BLaER1 treated with 17β-estradiol and CSF1 and Interleukin-3, amounts not matched to agents 10 nM and 100 nM (cell line): ENCODE measurements at regions not wholly inside any gene's neighbourhood (a gene's known extent, or its start where the extent isn't known, plus 50 kb on each side); places are given as distances from the start of the nearest gene placed in this dataset.

Experiments
- H3K27ac ChIP-seq, 11 experiments: shearing (Covaris generic); formaldehyde crosslinking; 2 replicates each; pipeline ENCODE4 v1.8.1; 2022
- H3K27me3 ChIP-seq, 11 experiments: shearing (Covaris generic); formaldehyde crosslinking; 2 replicates each; pipeline ENCODE4 v1.8.1; 2022
- H3K36me3 ChIP-seq, 11 experiments: shearing (Covaris generic); formaldehyde crosslinking; 2 replicates each; pipeline ENCODE4 v1.8.1; 2022
- H3K4me1 ChIP-seq, 10 experiments: shearing (Covaris generic); formaldehyde crosslinking; 2 replicates each; pipeline ENCODE4 v1.8.1; 2022
- H3K4me2 ChIP-seq, 11 experiments: shearing (Covaris generic); formaldehyde crosslinking; 2 replicates each; pipeline ENCODE4 v1.8.1; 2022
- H3K4me3 ChIP-seq, 10 experiments: shearing (Covaris generic); formaldehyde crosslinking; 2 replicates each; pipeline ENCODE4 v1.8.1; 2022
- H3K9ac ChIP-seq, 11 experiments: shearing (Covaris generic); formaldehyde crosslinking; 2 replicates each; pipeline ENCODE4 v1.8.1; 2022
- H3K9me3 ChIP-seq, 11 experiments: shearing (Covaris generic); formaldehyde crosslinking; replicated peaks in 1 of 11; 2 replicates each; pipeline ENCODE4 v1.8.1; 2022
- H4K20me1 ChIP-seq, 11 experiments: shearing (Covaris generic); formaldehyde crosslinking; 2 replicates each; pipeline ENCODE4 v1.8.1; 2022
- Cebpa-rat ChIP-seq, 11 experiments: shearing (Covaris generic); IDR thresholded peaks; 2 replicates each; pipeline ENCODE4 v1.8.1; 2022

- Histone ChIP-seq H3K27ac (peak overlapping the region in 8 of 11 experiments; percentile 42 to 69 (median 62); a peak in 16 of 22 replicates), H3K36me3 (no peaks in the 10 kb centered on the region), H3K4me1 (peaks cover 10 to 21% (median 14%) of the 10 kb centered on the region in 10 experiments), H4K20me1 (no peaks in the 10 kb centered on the region), H3K4me3 (no peak overlapping the region; a peak in 1 of 20 replicates), H3K27me3 (no peaks in the 10 kb centered on the region), H3K9ac (peak overlapping the region in 2 of 11 experiments; percentile 10 to 29; a peak in 1 of 22 replicates), H3K9me3 (peaks cover 17 to 27% (median 24%) of the 10 kb centered on the region in 11 experiments), H3K4me2 (peak overlapping the region; percentile 43 to 75 (median 64))
- TF ChIP-seq Cebpa-rat (IDR thresholded peaks at IDR 0.05) = peak in 2 of 11 experiments; percentile 27 to 46; a peak in 3 of 22 replicates
Observed at GRCh38 chr15:94070356-94071295, 160.7 kb upstream of the MCTP2 start.

GRCh38 chr15:94069844-94070243 is 161.5 kb upstream of the MCTP2 start:
- Histone ChIP-seq H3K36me3 (no peaks in the 10 kb centered on the region), H3K9me3 (peaks cover 17 to 27% (median 24%) of the 10 kb centered on the region in 11 experiments), H3K4me2 (peak overlapping the region in 10 of 11 experiments; percentile 43 to 75 (median 62); a peak in 15 of 22 replicates), H3K4me1 (peaks cover 10 to 16% (median 14%) of the 10 kb centered on the region in 10 experiments), H3K27ac (peak overlapping the region in 5 of 11 experiments; percentile 0 to 69 (median 51); a peak in 5 of 22 replicates), H4K20me1 (no peaks in the 10 kb centered on the region), H3K4me3 (no peak overlapping the region), H3K27me3 (no peaks in the 10 kb centered on the region), H3K9ac (no peak overlapping the region)
- no peak for TF ChIP-seq Cebpa-rat (IDR thresholded peaks at IDR 0.05)

GRCh38 chr15:94066811-94067210 is 164.6 kb upstream of the MCTP2 start:
- Histone ChIP-seq H4K20me1 (no peaks in the 10 kb centered on the region), H3K27me3 (no peaks in the 10 kb centered on the region), H3K4me1 (peaks cover 10 to 16% (median 14%) of the 10 kb centered on the region in 10 experiments), H3K9ac (no peak overlapping the region), H3K4me3 (no peak overlapping the region), H3K36me3 (no peaks in the 10 kb centered on the region), H3K4me2 (no peak overlapping the region), H3K9me3 (peaks cover 17 to 27% (median 24%) of the 10 kb centered on the region in 11 experiments), H3K27ac (no peak overlapping the region)
- TF ChIP-seq Cebpa-rat (IDR thresholded peaks at IDR 0.05) = no peak

- H4K20me1 ChIP-seq = no peaks in the 10 kb centered on the region
- no peaks in the 10 kb centered on the region for H3K36me3 ChIP-seq
- TF ChIP-seq Cebpa-rat (IDR thresholded peaks at IDR 0.05) = no peak
- no peak overlapping the region for H3K4me3 ChIP-seq
- H3K27me3 ChIP-seq = no peaks in the 10 kb centered on the region
- peaks cover 17 to 27% (median 24%) of the 10 kb centered on the region in 11 experiments for H3K9me3 ChIP-seq
- no peak overlapping the region for H3K27ac ChIP-seq
- no peak overlapping the region for H3K4me2 ChIP-seq
- H3K9ac ChIP-seq = no peak overlapping the region
- H3K4me1 ChIP-seq = peaks cover 9 to 14% (median 12%) of the 10 kb centered on the region in 10 experiments
Observed at GRCh38 chr15:94066046-94066445, 165.3 kb upstream of the MCTP2 start.

GRCh38 chr15:94064676-94065313 is 166.6 kb upstream of the MCTP2 start:
- Histone ChIP-seq H3K27me3 (no peaks in the 10 kb centered on the region), H3K36me3 (no peaks in the 10 kb centered on the region), H4K20me1 (no peaks in the 10 kb centered on the region), H3K4me2 (no peak overlapping the region), H3K27ac (no peak overlapping the region), H3K9ac (no peak overlapping the region), H3K4me3 (no peak overlapping the region), H3K4me1 (peaks cover 0 to 10% (median under 1%) of the 10 kb centered on the region in 10 experiments; a peak in 11 of 20 replicates), H3K9me3 (peaks cover 17 to 27% (median 24%) of the 10 kb centered on the region in 11 experiments)
- TF ChIP-seq Cebpa-rat (IDR thresholded peaks at IDR 0.05) = peak in 3 of 11 experiments; percentile 37 to 53 (median 47); a peak in 2 of 22 replicates

GRCh38 chr15:94061041-94061440 is 170.3 kb upstream of the MCTP2 start:
- Histone ChIP-seq H3K4me3 (no peak overlapping the region), H4K20me1 (no peaks in the 10 kb centered on the region), H3K27me3 (no peaks in the 10 kb centered on the region), H3K36me3 (no peaks in the 10 kb centered on the region), H3K27ac (no peak overlapping the region), H3K9me3 (peaks cover 0 to 2% (median under 1%) of the 10 kb centered on the region in 11 experiments; a peak in 4 of 22 replicates), H3K9ac (no peak overlapping the region), H3K4me1 (peaks cover 7 to 25% (median 13%) of the 10 kb centered on the region in 10 experiments; a peak in 18 of 20 replicates), H3K4me2 (no peak overlapping the region)
- no peak for TF ChIP-seq Cebpa-rat (IDR thresholded peaks at IDR 0.05)

- peaks cover 10 to 25% (median 14%) of the 10 kb centered on the region in 10 experiments; a peak in 18 of 20 replicates for H3K4me1 ChIP-seq
- peaks cover 0 to 11% (median 0%) of the 10 kb centered on the region in 11 experiments; a peak in 4 of 22 replicates for H3K9me3 ChIP-seq
- no peak overlapping the region for H3K9ac ChIP-seq
- H3K36me3 ChIP-seq = no peaks in the 10 kb centered on the region
- H4K20me1 ChIP-seq = no peaks in the 10 kb centered on the region
- H3K4me3 ChIP-seq = no peak overlapping the region
- TF ChIP-seq Cebpa-rat (IDR thresholded peaks at IDR 0.05) = no peak
- H3K4me2 ChIP-seq = peak overlapping the region; percentile 1 to 65 (median 53); a peak in 18 of 22 replicates
- no peak overlapping the region for H3K27ac ChIP-seq
- no peaks in the 10 kb centered on the region for H3K27me3 ChIP-seq
Observed at GRCh38 chr15:94059013-94059587, 172.3 kb upstream of the MCTP2 start.

- no peak overlapping the region for H3K27ac ChIP-seq
- H3K9ac ChIP-seq = no peak overlapping the region
- TF ChIP-seq Cebpa-rat (IDR thresholded peaks at IDR 0.05) = no peak
- H4K20me1 ChIP-seq = no peaks in the 10 kb centered on the region
- no peaks in the 10 kb centered on the region for H3K27me3 ChIP-seq
- no peak overlapping the region for H3K4me2 ChIP-seq
- H3K4me3 ChIP-seq = no peak overlapping the region
- H3K4me1 ChIP-seq = peaks cover 17 to 26% (median 22%) of the 10 kb centered on the region in 10 experiments
- no peaks in the 10 kb centered on the region for H3K36me3 ChIP-seq
- peaks cover 0 to 11% (median 3%) of the 10 kb centered on the region in 11 experiments; a peak in 4 of 22 replicates for H3K9me3 ChIP-seq
Observed at GRCh38 chr15:94057305-94057704, 174.1 kb upstream of the MCTP2 start.
